GM12878 (cell line): ENCODE measurements at regions not wholly inside any gene's neighbourhood (a gene's known extent, or its start where the extent isn't known, plus 50 kb on each side); places are given as distances from the start of the nearest gene placed in this dataset.
A peak's percentile ranks its signal among the peaks of the same experiment; 100 is the strongest.

Source experiments
- BHLHE40 ChIP-seq, 2 experiments: fragments of 450-650 bp in 1 of 2; IDR thresholded peaks; 2 replicates each; pipeline ENCODE4 v1.6.1; 2011 to 2017; ENCODE audit warnings: low read depth in 2 of 2, borderline replicate concordance in 1 of 2, improper control_type of control experiment in 1 of 2, low read length in 1 of 2, mild to moderate bottlenecking in 1 of 2
- CBX3 ChIP-seq: fragments of 200-600 bp; sonication (generic); IDR thresholded peaks from 2 replicates; pipeline ENCODE4 v1.6.1; 2016; ENCODE audit warnings: low read depth, borderline replicate concordance
- CEBPB ChIP-seq, 2 experiments: fragments of 150-350 bp in 1 of 2; IDR thresholded peaks; 2 replicates each; pipeline ENCODE4 v1.6.1; 2012 to 2014; ENCODE audit warnings: low read depth in 2 of 2, low read length in 2 of 2, borderline replicate concordance in 1 of 2, inconsistent platforms in 1 of 2
- CREM ChIP-seq: IDR thresholded peaks from 2 replicates; pipeline ENCODE4 v1.6.1; 2014; ENCODE audit warnings: antibody characterized with exemption, low read depth
- CTCF ChIP-seq, 3 experiments: IDR thresholded peaks in 2 of 3; conservative IDR thresholded peaks in 1 of 3; 2 replicates each; pipeline ENCODE4 v1.5.1; 2011; ENCODE audit warnings: low read depth in 3 of 3, low read length in 3 of 3, mild to moderate bottlenecking in 3 of 3, control low read depth in 2 of 3, moderate library complexity in 2 of 3, inconsistent platforms in 1 of 3, mixed read lengths in 1 of 3; ENCODE audit not compliant: control insufficient read depth in 2 of 3, insufficient read depth in 1 of 3; ENCODE audit errors: extremely low read depth in 1 of 3
- GATAD2B ChIP-seq: fragments of 450-650 bp; conservative IDR thresholded peaks from 2 replicates; pipeline ENCODE4 v1.6.1; 2017; ENCODE audit warnings: low read depth, mild to moderate bottlenecking, moderate library complexity
- HDAC2 ChIP-seq: fragments of 200-600 bp; sonication (generic); IDR thresholded peaks from 2 replicates; pipeline ENCODE4 v1.6.1; 2017
- IRF4 ChIP-seq: IDR thresholded peaks from 2 replicates; pipeline ENCODE4 v1.6.1; 2011; ENCODE audit warnings: low read depth, low read length
- MAX ChIP-seq: IDR thresholded peaks from 2 replicates; pipeline ENCODE4 v1.6.1; 2012; ENCODE audit warnings: low read depth, low read length, improper control_type of control experiment
- MXI1 ChIP-seq: fragments of 150-350 bp; IDR thresholded peaks from 2 replicates; pipeline ENCODE4 v1.6.1; 2011; ENCODE audit warnings: low read depth, mild to moderate bottlenecking, inconsistent platforms, low read length, improper control_type of control experiment
- NBN ChIP-seq: fragments of 450-650 bp; IDR thresholded peaks from 2 replicates; pipeline ENCODE4 v1.6.1; 2016
- NFIC ChIP-seq: IDR thresholded peaks from 2 replicates; pipeline ENCODE4 v1.6.1; 2012; ENCODE audit warnings: low read depth, mild to moderate bottlenecking, inconsistent platforms, low read length, moderate library complexity
- POU2F2 ChIP-seq: IDR thresholded peaks from 3 replicates; pipeline ENCODE4 v1.6.1; 2011; ENCODE audit warnings: low read depth, mild to moderate bottlenecking, low read length, borderline replicate concordance
- RELA ChIP-seq: fragments of 450-650 bp; IDR thresholded peaks from 2 replicates; pipeline ENCODE4 v1.8.0; 2014; ENCODE audit warnings: borderline replicate concordance; ENCODE audit not compliant: partially characterized antibody
- RFX5 ChIP-seq: IDR thresholded peaks from 2 replicates; pipeline ENCODE4 v1.6.1; 2011; ENCODE audit warnings: low read depth, low read length, improper control_type of control experiment
- SIX5 ChIP-seq: IDR thresholded peaks from 2 replicates; pipeline ENCODE4 v1.6.1; 2011; ENCODE audit warnings: mild to moderate bottlenecking, low read depth, low read length, moderate library complexity; ENCODE audit not compliant: severe bottlenecking
- SPI1 ChIP-seq: IDR thresholded peaks from 2 replicates; pipeline ENCODE4 v1.6.1; 2011; ENCODE audit warnings: low read depth, mild to moderate bottlenecking, low read length, moderate library complexity, borderline replicate concordance; ENCODE audit not compliant: insufficient read depth
- SREBF2 ChIP-seq: IDR thresholded peaks from 2 replicates; pipeline ENCODE4 v1.6.1; 2012; ENCODE audit warnings: mild to moderate bottlenecking, low read length
- SUPT20H ChIP-seq: IDR thresholded peaks from 2 replicates; pipeline ENCODE4 v1.6.1; 2011; ENCODE audit warnings: low read depth, mild to moderate bottlenecking, low read length, moderate library complexity, borderline replicate concordance; ENCODE audit not compliant: control insufficient read depth
- TAF1 ChIP-seq: IDR thresholded peaks from 2 replicates; pipeline ENCODE4 v1.6.1; 2011; ENCODE audit warnings: mild to moderate bottlenecking, low read depth, low read length, borderline replicate concordance
- TBL1XR1 ChIP-seq: IDR thresholded peaks from 2 replicates; pipeline ENCODE4 v1.6.1; 2012; ENCODE audit warnings: low read depth, low read length, improper control_type of control experiment
- WRNIP1 ChIP-seq: IDR thresholded peaks from 2 replicates; pipeline ENCODE4 v1.6.1; 2011; ENCODE audit warnings: low read depth, low read length, improper control_type of control experiment, borderline replicate concordance
- YY1 ChIP-seq: IDR thresholded peaks from 2 replicates; pipeline ENCODE4 v1.6.1; 2011; ENCODE audit warnings: low read depth, mild to moderate bottlenecking, low read length
- ZBTB40 ChIP-seq: fragments of 450-650 bp; IDR thresholded peaks from 2 replicates; pipeline ENCODE4 v1.6.1; 2016; ENCODE audit warnings: mild to moderate bottlenecking, moderate library complexity, borderline replicate concordance
- ZNF274 ChIP-seq: IDR thresholded peaks from one replicate; pipeline ENCODE4 v1.8.0; 2011; ENCODE audit not compliant: insufficient read length, insufficient read depth
- ZNF622 ChIP-seq: fragments of 450-650 bp; IDR thresholded peaks from 2 replicates; pipeline ENCODE4 v1.6.1; 2017; ENCODE audit warnings: mild to moderate bottlenecking, inconsistent platforms

GRCh38 chr1:9181176-9181906, 52.4 kb upstream of the GPR157 start (continued):
- TF ChIP-seq CTCF (IDR thresholded peaks at IDR 0.05 in 2 of 3, conservative IDR thresholded peaks at IDR 0.05 in 1 of 3; ENCODE audit: control insufficient read depth in 2 of 3, extremely low read depth in 1 of 3, insufficient read depth in 1 of 3, low read depth in 3 of 3, low read length in 3 of 3) (peak; percentile 93 to 98 (median 97); a peak in 5 of 6 replicates), POU2F2 (no peak), CBX3 (no peak), TBL1XR1 (0 out of 2 replicates have a peak, but pooled peaks have one; percentile 0), CREM (no peak), CEBPB (IDR thresholded peaks at IDR 0.05; ENCODE audit: borderline replicate concordance in 1 of 2, low read depth in 2 of 2, low read length in 2 of 2) (no peak), GATAD2B (no peak), IRF4 (no peak), YY1 (0 out of 2 replicates have a peak, but pooled peaks have one; percentile 37), BHLHE40 (IDR thresholded peaks at IDR 0.05; ENCODE audit: borderline replicate concordance in 1 of 2, low read depth in 2 of 2, low read length in 1 of 2) (no peak; a peak in 1 of 4 replicates), RFX5 (no peak), SPI1 (peak; percentile 68), ZNF274 (no peak), RELA (peak; percentile 42), ZNF622 (no peak), MAX (no peak), NFIC (no peak), SREBF2 (no peak), HDAC2 (no peak), ZBTB40 (no peak), SUPT20H (no peak), SIX5 (no peak), TAF1 (no peak), MXI1 (no peak), WRNIP1 (no peak), NBN (peak; percentile 44)
